ENCODE measurements at regions not wholly inside any gene's neighbourhood (a gene's known extent, or its start where the extent isn't known, plus 50 kb on each side); places are given as distances from the start of the nearest gene placed in this dataset.

GRCh38 chr5:87951661-87952060 is 317.0 kb downstream of the TMEM161B start:
- no peak overlapping the region for H3K4me3 ChIP-seq (ENCODE audit: low read depth, low read length)
- ChIA-PET POLR2A (no interaction called here), CTCF (no interaction called here)
- DNase-seq (ENCODE audit: low read depth, low spot score), result no peak
- TF ChIP-seq CTCF (IDR thresholded peaks at IDR 0.05; ENCODE audit: insufficient read depth, low read length, missing control alignments), result no peak

GRCh38 chr5:87949676-87950631 is 318.7 kb downstream of the TMEM161B start:
- CTCF ChIA-PET, result no interaction called here
- TF ChIP-seq CTCF (IDR thresholded peaks at IDR 0.05; ENCODE audit: insufficient read depth, low read length, missing control alignments), result no peak
- no peak overlapping the region for H3K4me3 ChIP-seq (ENCODE audit: low read depth, low read length)
- no peak for DNase-seq (ENCODE audit: low read depth, low spot score)
- POLR2A ChIA-PET, result no interaction called here

GRCh38 chr5:87948486-87948885 is 320.2 kb downstream of the TMEM161B start:
- H3K4me3 ChIP-seq (ENCODE audit: low read depth, low read length), result no peak overlapping the region
- CTCF ChIA-PET, result no interaction called here
- TF ChIP-seq CTCF (IDR thresholded peaks at IDR 0.05; ENCODE audit: insufficient read depth, low read length, missing control alignments), result no peak
- no peak for DNase-seq (ENCODE audit: low read depth, low spot score)
- POLR2A ChIA-PET, result no interaction called here

GRCh38 chr5:87946271-87946670 is 322.4 kb downstream of the TMEM161B start:
- no peak for TF ChIP-seq CTCF (IDR thresholded peaks at IDR 0.05; ENCODE audit: insufficient read depth, low read length, missing control alignments)
- ChIA-PET CTCF (no interaction called here), POLR2A (no interaction called here)
- no peak for DNase-seq (ENCODE audit: low read depth, low spot score)
- H3K4me3 ChIP-seq (ENCODE audit: low read depth, low read length), result no peak overlapping the region

- ChIA-PET CTCF (no interaction called here), POLR2A (no interaction called here)
- no peak overlapping the region for H3K4me3 ChIP-seq (ENCODE audit: low read depth, low read length)
- TF ChIP-seq CTCF (IDR thresholded peaks at IDR 0.05; ENCODE audit: insufficient read depth, low read length, missing control alignments), result no peak
- DNase-seq (ENCODE audit: low read depth, low spot score), result no peak
These were observed 323.4 kb downstream of the TMEM161B start for GRCh38 chr5:87945286-87945650.

- ChIA-PET CTCF (no interaction called here), POLR2A (no interaction called here)
- H3K4me3 ChIP-seq (ENCODE audit: low read depth, low read length), result no peak overlapping the region
- no peak for TF ChIP-seq CTCF (IDR thresholded peaks at IDR 0.05; ENCODE audit: insufficient read depth, low read length, missing control alignments)
- DNase-seq (ENCODE audit: low read depth, low spot score), result no peak
These were observed 323.9 kb downstream of the TMEM161B start for GRCh38 chr5:87944553-87945285.
